Heart left ventricle (tissue), 13 donors: ENCODE measurements at regions not wholly inside any gene's neighbourhood (a gene's known extent, or its start where the extent isn't known, plus 50 kb on each side); places are given as distances from the start of the nearest gene placed in this dataset.

Source experiments
- POLR2A ChIP-seq, 2 donors: fragments of 450-650 bp; IDR thresholded peaks; one replicate each; pipeline ENCODE4 v1.6.1; 2017; ENCODE audit warnings: antibody characterized with exemption in 2 of 2, mild to moderate bottlenecking in 2 of 2, moderate library complexity in 2 of 2
- TF ChIP-seq, protein P1 (sequence below), 12 donors: fragments of 200-600 bp; sonication (generic) in 4 of 12; IDR thresholded peaks; one replicate each; pipeline versions ENCODE4 v1.5.0 to v1.8.0; 2018 to 2022; ENCODE audit warnings: antibody characterized with exemption in 12 of 12, mild to moderate bottlenecking in 5 of 12
- donor health status: ischemic (EF 13 %, LVEDD 7.1; RV severe dilation, severe dysfunction).
- donor health status: DM: no; HTN: yes; CAD: no.
- donor health status: DM: no; HTN: no; CAD: no.
- donor health status: ischemic (EF 25% LVEDD 6.9; RV normal size, moderate dysfunction).
- donor health status: ischemic (EF 25% LVEDD 5.7; RV mildly dilated, moderate dysfunction).
- donor health status: ischemic (EF 35%, LVEDD 5.7; RV mildly dilated, moderate dysfunction).
- donor health status: nonischemic (EF 11% LVEDD 7.7; RV severe dilation, severe dysfunction).
- donor health status: DM: yes; HTN: yes; CAD: no.
- donor health status: PGD.
- donor health status: ischemic (EF 29% LVEDD 5.4; RV normal size, mild dysfunction).
- donor health status: nonischemic (EF 23%, LVEDD 6.1; RV moderate dilation, normal function).

DNA sequence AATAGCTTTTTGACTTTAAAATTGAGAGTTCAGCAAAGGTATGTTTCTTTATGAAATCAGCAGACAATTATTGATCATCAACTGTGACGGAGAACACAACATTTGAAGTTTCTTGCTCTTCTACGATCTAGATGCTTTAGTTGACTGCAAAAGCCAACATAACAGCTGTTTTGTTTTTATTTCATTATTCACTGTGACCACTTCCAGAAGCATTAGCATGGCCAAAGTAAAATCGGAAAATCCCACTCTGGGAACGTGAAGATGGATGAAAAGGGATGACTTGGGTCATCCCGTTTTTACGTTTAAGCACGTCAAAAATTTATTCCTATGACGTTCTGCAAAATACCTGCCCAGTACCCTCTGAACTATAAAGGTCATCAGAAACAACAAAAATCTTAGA, 833.0 kb upstream of the ADAMTS5 start:
- TF ChIP-seq, protein P1, sequence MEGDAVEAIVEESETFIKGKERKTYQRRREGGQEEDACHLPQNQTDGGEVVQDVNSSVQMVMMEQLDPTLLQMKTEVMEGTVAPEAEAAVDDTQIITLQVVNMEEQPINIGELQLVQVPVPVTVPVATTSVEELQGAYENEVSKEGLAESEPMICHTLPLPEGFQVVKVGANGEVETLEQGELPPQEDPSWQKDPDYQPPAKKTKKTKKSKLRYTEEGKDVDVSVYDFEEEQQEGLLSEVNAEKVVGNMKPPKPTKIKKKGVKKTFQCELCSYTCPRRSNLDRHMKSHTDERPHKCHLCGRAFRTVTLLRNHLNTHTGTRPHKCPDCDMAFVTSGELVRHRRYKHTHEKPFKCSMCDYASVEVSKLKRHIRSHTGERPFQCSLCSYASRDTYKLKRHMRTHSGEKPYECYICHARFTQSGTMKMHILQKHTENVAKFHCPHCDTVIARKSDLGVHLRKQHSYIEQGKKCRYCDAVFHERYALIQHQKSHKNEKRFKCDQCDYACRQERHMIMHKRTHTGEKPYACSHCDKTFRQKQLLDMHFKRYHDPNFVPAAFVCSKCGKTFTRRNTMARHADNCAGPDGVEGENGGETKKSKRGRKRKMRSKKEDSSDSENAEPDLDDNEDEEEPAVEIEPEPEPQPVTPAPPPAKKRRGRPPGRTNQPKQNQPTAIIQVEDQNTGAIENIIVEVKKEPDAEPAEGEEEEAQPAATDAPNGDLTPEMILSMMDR (IDR thresholded peaks at IDR 0.05) = no peak
- TF ChIP-seq POLR2A (IDR thresholded peaks at IDR 0.05) = no peak
